Liver (tissue), 8 donors: ENCODE measurements at regions not wholly inside any gene's neighbourhood (a gene's known extent, or its start where the extent isn't known, plus 50 kb on each side); places are given as distances from the start of the nearest gene placed in this dataset.

Experiments
- DNase-seq: peaks from one replicate; pipeline ENCODE4 v3.0.0-alpha.2; 2017; ENCODE audit warnings: low spot score
- H3K27ac ChIP-seq, 2 donors: one replicate each; pipeline ENCODE4 v1.7.0; 2013; ENCODE audit warnings: inconsistent platforms in 2 of 2, low read length in 2 of 2, control low read depth in 1 of 2, low read depth in 1 of 2, mild to moderate bottlenecking in 1 of 2
- H3K27me3 ChIP-seq, 4 donors: one replicate each; pipeline versions ENCODE4 v1.6.1 to v1.7.0; 2013; ENCODE audit warnings: low read length in 3 of 4, inconsistent platforms in 1 of 4, mild to moderate bottlenecking in 1 of 4, moderate library complexity in 1 of 4; ENCODE audit not compliant: control insufficient read depth in 4 of 4, insufficient read depth in 4 of 4
- H3K36me3 ChIP-seq, 4 donors: one replicate each; pipeline versions ENCODE4 v1.6.1 to v1.7.0; 2013; ENCODE audit warnings: low read length in 3 of 4, mild to moderate bottlenecking in 3 of 4, low read depth in 1 of 4, moderate library complexity in 1 of 4; ENCODE audit not compliant: control insufficient read depth in 4 of 4, insufficient read depth in 3 of 4
- H3K4me1 ChIP-seq, 4 donors: one replicate each; pipeline versions ENCODE4 v1.6.1 to v1.7.0; 2013; ENCODE audit warnings: low read length in 3 of 4, mild to moderate bottlenecking in 3 of 4, moderate library complexity in 1 of 4; ENCODE audit not compliant: control insufficient read depth in 4 of 4, insufficient read depth in 4 of 4
- H3K4me3 ChIP-seq, 3 donors: one replicate each; pipeline versions ENCODE4 v1.6.1 to v1.7.0; 2013; ENCODE audit warnings: low read length in 3 of 3, control low read depth in 1 of 3, low read depth in 1 of 3, mild to moderate bottlenecking in 1 of 3
- H3K9ac ChIP-seq, 2 donors: one replicate each; pipeline ENCODE4 v1.7.0; 2013; ENCODE audit warnings: low read length in 2 of 2, mild to moderate bottlenecking in 2 of 2, moderate library complexity in 2 of 2, control low read depth in 1 of 2, low read depth in 1 of 2
- H3K9me3 ChIP-seq, 4 donors: one replicate each; pipeline versions ENCODE4 v1.6.1 to v1.7.0; 2013; ENCODE audit warnings: low read length in 3 of 4; ENCODE audit not compliant: control insufficient read depth in 4 of 4
- EGR1 ChIP-seq, 2 donors: IDR thresholded peaks; 2 replicates each; pipeline ENCODE4 v1.6.1; 2016 to 2018; ENCODE audit warnings: antibody characterized with exemption in 2 of 2, low read depth in 2 of 2
- FOXA1 ChIP-seq: IDR thresholded peaks from 2 replicates; pipeline ENCODE4 v1.6.1; 2016; ENCODE audit warnings: antibody characterized with exemption
- FOXA2 ChIP-seq: IDR thresholded peaks from 2 replicates; pipeline ENCODE4 v1.6.1; 2016; ENCODE audit warnings: antibody characterized with exemption
- GABPA ChIP-seq, 2 donors: IDR thresholded peaks in 1 of 2; conservative IDR thresholded peaks in 1 of 2; 2 replicates each; pipeline ENCODE4 v1.6.1; 2016; ENCODE audit warnings: antibody characterized with exemption in 2 of 2, mild to moderate bottlenecking in 1 of 2, moderate library complexity in 1 of 2
- HNF4A ChIP-seq, 2 donors: conservative IDR thresholded peaks; 2 replicates each; pipeline ENCODE4 v1.6.1; 2016; ENCODE audit warnings: antibody characterized with exemption in 2 of 2, mild to moderate bottlenecking in 2 of 2
- HNF4G ChIP-seq: IDR thresholded peaks from 2 replicates; pipeline ENCODE4 v1.6.1; 2016; ENCODE audit warnings: antibody characterized with exemption
- JUND ChIP-seq, 2 donors: IDR thresholded peaks; 2 replicates each; pipeline ENCODE4 v1.6.1; 2016; ENCODE audit warnings: antibody characterized with exemption in 2 of 2
- NR2F2 ChIP-seq: IDR thresholded peaks from 2 replicates; pipeline ENCODE4 v1.6.1; 2016; ENCODE audit warnings: antibody characterized with exemption
- RAD21 ChIP-seq, 2 donors: IDR thresholded peaks; 2 replicates each; pipeline ENCODE4 v1.6.1; 2016; ENCODE audit warnings: antibody characterized with exemption in 2 of 2, mild to moderate bottlenecking in 2 of 2
- RXRA ChIP-seq, 2 donors: IDR thresholded peaks; 2 replicates each; pipeline ENCODE4 v1.6.1; 2017 to 2018; ENCODE audit warnings: antibody characterized with exemption in 2 of 2, mild to moderate bottlenecking in 1 of 2
- SP1 ChIP-seq: IDR thresholded peaks from 2 replicates; pipeline ENCODE4 v1.6.1; 2018; ENCODE audit warnings: antibody characterized with exemption, mild to moderate bottlenecking
- TAF1 ChIP-seq: conservative IDR thresholded peaks from 2 replicates; pipeline ENCODE4 v1.6.1; 2016; ENCODE audit warnings: antibody characterized with exemption, mild to moderate bottlenecking
- WGBS: extraction: QIAGEN DNeasy Blood & Tissue Kit; methylation state at CpG from one replicate; pipeline ENCODE4 v1.1.7; 2013; 5-methylcytosine and 5-hydroxymethylcytosine counted together
- TF ChIP-seq, protein P1 (sequence below): fragments of 150-350 bp; IDR thresholded peaks from 2 replicates; pipeline ENCODE4 v1.5.1; 2017; ENCODE audit warnings: improper control_type of control experiment, low read depth, low read length; ENCODE audit not compliant: missing input control
- TF ChIP-seq, protein P2 (sequence below): IDR thresholded peaks from 2 replicates; pipeline ENCODE4 v1.6.1; 2016; ENCODE audit warnings: antibody characterized with exemption
- TF ChIP-seq, protein P3 (sequence below): IDR thresholded peaks from 2 replicates; pipeline ENCODE4 v1.6.1; 2016; ENCODE audit warnings: antibody characterized with exemption
- TF ChIP-seq, protein P4 (sequence below): IDR thresholded peaks from 2 replicates; pipeline ENCODE4 v1.6.1; 2016; ENCODE audit warnings: antibody characterized with exemption, mild to moderate bottlenecking
- TF ChIP-seq, protein P5 (sequence below): IDR thresholded peaks from 2 replicates; pipeline ENCODE4 v1.6.1; 2016; ENCODE audit warnings: antibody characterized with exemption
- donor health status: healthy.
- donor health status: healthy.
- donor health status: healthy.
- donor health status: healthy.
- donor health status: healthy.

DNA sequence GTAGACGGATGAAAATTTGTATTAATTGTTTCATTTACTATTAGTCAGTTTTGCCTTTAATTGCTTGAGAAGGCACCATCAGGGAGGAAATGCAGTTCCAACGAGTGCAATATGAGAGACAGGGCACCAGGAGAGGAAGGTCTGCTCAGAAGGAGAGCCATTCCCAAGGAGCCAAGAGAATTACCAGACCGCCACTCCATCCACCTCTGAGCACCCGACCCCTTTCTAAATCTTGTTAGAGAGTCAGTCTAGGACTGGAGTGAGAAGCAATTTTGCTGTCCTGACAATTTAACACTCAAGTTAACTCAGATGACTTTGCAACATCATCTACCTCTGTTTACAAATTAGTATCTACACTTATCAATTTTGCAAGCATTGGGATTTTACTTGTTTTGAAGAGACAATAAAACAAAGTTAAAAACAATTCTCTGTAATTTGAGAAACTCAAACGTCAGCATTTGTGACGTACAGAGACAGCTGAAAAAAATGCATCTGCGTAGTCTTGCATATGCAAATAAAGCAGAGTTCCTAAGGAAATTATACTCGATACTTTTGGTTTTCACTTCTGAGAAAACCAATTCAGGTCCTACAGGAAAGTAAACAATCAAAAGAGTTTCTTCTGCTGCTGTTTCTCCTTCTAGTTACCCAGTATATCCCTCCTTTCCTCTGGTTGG is 1704.7 kb upstream of the TENM3 start:
- H3K27ac ChIP-seq = no peak overlapping the region
- no peak overlapping the region for H3K4me3 ChIP-seq
- no peaks in the 10 kb centered on the region for H3K36me3 ChIP-seq
- no peaks in the 10 kb centered on the region for H3K4me1 ChIP-seq
- no peaks in the 10 kb centered on the region for H3K9me3 ChIP-seq
- H3K27me3 ChIP-seq = peaks cover 0 to 2% (median 0%) of the 10 kb centered on the region in 4 donors
- 55% methylated on average over 8 of the region's 8 CpGs for WGBS
- TF ChIP-seq JUND (IDR thresholded peaks at IDR 0.05) = no peak
- TF ChIP-seq HNF4G = no peak
- TF ChIP-seq FOXA1 = no peak
- TF ChIP-seq, protein P1, sequence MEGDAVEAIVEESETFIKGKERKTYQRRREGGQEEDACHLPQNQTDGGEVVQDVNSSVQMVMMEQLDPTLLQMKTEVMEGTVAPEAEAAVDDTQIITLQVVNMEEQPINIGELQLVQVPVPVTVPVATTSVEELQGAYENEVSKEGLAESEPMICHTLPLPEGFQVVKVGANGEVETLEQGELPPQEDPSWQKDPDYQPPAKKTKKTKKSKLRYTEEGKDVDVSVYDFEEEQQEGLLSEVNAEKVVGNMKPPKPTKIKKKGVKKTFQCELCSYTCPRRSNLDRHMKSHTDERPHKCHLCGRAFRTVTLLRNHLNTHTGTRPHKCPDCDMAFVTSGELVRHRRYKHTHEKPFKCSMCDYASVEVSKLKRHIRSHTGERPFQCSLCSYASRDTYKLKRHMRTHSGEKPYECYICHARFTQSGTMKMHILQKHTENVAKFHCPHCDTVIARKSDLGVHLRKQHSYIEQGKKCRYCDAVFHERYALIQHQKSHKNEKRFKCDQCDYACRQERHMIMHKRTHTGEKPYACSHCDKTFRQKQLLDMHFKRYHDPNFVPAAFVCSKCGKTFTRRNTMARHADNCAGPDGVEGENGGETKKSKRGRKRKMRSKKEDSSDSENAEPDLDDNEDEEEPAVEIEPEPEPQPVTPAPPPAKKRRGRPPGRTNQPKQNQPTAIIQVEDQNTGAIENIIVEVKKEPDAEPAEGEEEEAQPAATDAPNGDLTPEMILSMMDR = no peak
- TF ChIP-seq, protein P2, sequence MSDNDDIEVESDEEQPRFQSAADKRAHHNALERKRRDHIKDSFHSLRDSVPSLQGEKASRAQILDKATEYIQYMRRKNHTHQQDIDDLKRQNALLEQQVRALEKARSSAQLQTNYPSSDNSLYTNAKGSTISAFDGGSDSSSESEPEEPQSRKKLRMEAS = no peak
- no peak for TF ChIP-seq SP1
- TF ChIP-seq, protein P3, sequence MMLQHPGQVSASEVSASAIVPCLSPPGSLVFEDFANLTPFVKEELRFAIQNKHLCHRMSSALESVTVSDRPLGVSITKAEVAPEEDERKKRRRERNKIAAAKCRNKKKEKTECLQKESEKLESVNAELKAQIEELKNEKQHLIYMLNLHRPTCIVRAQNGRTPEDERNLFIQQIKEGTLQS = no peak
- TF ChIP-seq RAD21 (IDR thresholded peaks at IDR 0.05) = no peak
- TF ChIP-seq NR2F2 = no peak
- no peak for TF ChIP-seq GABPA (IDR thresholded peaks at IDR 0.05 in 1 of 2, conservative IDR thresholded peaks at IDR 0.05 in 1 of 2)
- no peak for TF ChIP-seq RXRA (IDR thresholded peaks at IDR 0.05)
- TF ChIP-seq, protein P4, sequence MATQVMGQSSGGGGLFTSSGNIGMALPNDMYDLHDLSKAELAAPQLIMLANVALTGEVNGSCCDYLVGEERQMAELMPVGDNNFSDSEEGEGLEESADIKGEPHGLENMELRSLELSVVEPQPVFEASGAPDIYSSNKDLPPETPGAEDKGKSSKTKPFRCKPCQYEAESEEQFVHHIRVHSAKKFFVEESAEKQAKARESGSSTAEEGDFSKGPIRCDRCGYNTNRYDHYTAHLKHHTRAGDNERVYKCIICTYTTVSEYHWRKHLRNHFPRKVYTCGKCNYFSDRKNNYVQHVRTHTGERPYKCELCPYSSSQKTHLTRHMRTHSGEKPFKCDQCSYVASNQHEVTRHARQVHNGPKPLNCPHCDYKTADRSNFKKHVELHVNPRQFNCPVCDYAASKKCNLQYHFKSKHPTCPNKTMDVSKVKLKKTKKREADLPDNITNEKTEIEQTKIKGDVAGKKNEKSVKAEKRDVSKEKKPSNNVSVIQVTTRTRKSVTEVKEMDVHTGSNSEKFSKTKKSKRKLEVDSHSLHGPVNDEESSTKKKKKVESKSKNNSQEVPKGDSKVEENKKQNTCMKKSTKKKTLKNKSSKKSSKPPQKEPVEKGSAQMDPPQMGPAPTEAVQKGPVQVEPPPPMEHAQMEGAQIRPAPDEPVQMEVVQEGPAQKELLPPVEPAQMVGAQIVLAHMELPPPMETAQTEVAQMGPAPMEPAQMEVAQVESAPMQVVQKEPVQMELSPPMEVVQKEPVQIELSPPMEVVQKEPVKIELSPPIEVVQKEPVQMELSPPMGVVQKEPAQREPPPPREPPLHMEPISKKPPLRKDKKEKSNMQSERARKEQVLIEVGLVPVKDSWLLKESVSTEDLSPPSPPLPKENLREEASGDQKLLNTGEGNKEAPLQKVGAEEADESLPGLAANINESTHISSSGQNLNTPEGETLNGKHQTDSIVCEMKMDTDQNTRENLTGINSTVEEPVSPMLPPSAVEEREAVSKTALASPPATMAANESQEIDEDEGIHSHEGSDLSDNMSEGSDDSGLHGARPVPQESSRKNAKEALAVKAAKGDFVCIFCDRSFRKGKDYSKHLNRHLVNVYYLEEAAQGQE = no peak
- TF ChIP-seq TAF1 = no peak
- no peak for TF ChIP-seq HNF4A (conservative IDR thresholded peaks at IDR 0.05)
- no peak for TF ChIP-seq EGR1 (IDR thresholded peaks at IDR 0.05; ENCODE audit: low read depth in 2 of 2)
- DNase-seq = no peak
- no peak overlapping the region for H3K9ac ChIP-seq

DNA sequence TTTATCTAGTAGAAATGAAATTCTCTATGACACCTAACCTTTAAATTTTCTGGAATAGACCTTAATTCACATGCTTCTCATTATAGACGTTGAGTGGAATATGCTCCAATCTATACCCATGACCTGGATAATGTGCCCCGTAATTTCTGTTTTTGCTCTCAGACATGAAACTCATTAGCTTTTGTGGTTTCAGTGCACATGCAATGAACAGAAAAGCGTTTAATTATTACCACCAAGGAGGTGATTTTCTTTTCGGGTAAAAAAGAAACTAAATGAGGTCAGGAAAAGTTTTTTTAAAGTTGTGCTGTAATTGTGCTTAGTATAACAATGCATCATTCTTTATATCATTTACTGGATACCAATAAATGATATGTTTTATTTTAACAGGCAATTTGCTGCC is 1703.9 kb upstream of the TENM3 start:
- no peaks in the 10 kb centered on the region for H3K9me3 ChIP-seq
- WGBS = 64% methylated on average over 4 of the region's 4 CpGs
- no peak overlapping the region for H3K4me3 ChIP-seq
- DNase-seq = no peak
- TF ChIP-seq, protein P1 = no peak
- TF ChIP-seq, protein P5, sequence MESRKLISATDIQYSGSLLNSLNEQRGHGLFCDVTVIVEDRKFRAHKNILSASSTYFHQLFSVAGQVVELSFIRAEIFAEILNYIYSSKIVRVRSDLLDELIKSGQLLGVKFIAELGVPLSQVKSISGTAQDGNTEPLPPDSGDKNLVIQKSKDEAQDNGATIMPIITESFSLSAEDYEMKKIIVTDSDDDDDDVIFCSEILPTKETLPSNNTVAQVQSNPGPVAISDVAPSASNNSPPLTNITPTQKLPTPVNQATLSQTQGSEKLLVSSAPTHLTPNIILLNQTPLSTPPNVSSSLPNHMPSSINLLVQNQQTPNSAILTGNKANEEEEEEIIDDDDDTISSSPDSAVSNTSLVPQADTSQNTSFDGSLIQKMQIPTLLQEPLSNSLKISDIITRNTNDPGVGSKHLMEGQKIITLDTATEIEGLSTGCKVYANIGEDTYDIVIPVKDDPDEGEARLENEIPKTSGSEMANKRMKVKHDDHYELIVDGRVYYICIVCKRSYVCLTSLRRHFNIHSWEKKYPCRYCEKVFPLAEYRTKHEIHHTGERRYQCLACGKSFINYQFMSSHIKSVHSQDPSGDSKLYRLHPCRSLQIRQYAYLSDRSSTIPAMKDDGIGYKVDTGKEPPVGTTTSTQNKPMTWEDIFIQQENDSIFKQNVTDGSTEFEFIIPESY = no peak
- no peak for TF ChIP-seq EGR1 (IDR thresholded peaks at IDR 0.05; ENCODE audit: low read depth in 2 of 2)
- TF ChIP-seq FOXA1 = no peak
- TF ChIP-seq HNF4G = no peak
- TF ChIP-seq, protein P2 = no peak
- no peak for TF ChIP-seq RXRA (IDR thresholded peaks at IDR 0.05)
- TF ChIP-seq RAD21 (IDR thresholded peaks at IDR 0.05) = no peak
- no peak for TF ChIP-seq JUND (IDR thresholded peaks at IDR 0.05)
- TF ChIP-seq FOXA2 = no peak
- TF ChIP-seq TAF1 = no peak
- TF ChIP-seq, protein P4 = no peak
- no peak overlapping the region for H3K9ac ChIP-seq
- H3K27ac ChIP-seq = no peak overlapping the region
- no peaks in the 10 kb centered on the region for H3K4me1 ChIP-seq
- H3K27me3 ChIP-seq = peaks cover 0 to 2% (median 0%) of the 10 kb centered on the region in 4 donors
- no peaks in the 10 kb centered on the region for H3K36me3 ChIP-seq
